Gastrocnemius medialis (tissue), 4 donors: ENCODE measurements at regions not wholly inside any gene's neighbourhood (a gene's known extent, or its start where the extent isn't known, plus 50 kb on each side); places are given as distances from the start of the nearest gene placed in this dataset.

Source experiments
- CTCF ChIP-seq, 5 experiments: fragments of 450-650 bp in 3 of 5; fragments of 200-600 bp in 2 of 5; sonication (generic) in 2 of 5; IDR thresholded peaks in 4 of 5; conservative IDR thresholded peaks in 1 of 5; 1 replicate in 4 of 5; 2 replicates in 1 of 5; pipeline ENCODE4 v1.5.1; 2016 to 2019; ENCODE audit warnings: antibody characterized with exemption in 5 of 5, mild to moderate bottlenecking in 3 of 5, moderate library complexity in 3 of 5
- POLR2A ChIP-seq, 2 donors: fragments of 450-650 bp; IDR thresholded peaks; one replicate each; pipeline ENCODE4 v1.6.1; 2017; ENCODE audit warnings: antibody characterized with exemption in 2 of 2, mild to moderate bottlenecking in 2 of 2, moderate library complexity in 2 of 2

GRCh38 chr13:39259371-39260140 lies 221.3 kb downstream of the NHLRC3 start:
- TF ChIP-seq CTCF (IDR thresholded peaks at IDR 0.05 in 4 of 5, conservative IDR thresholded peaks at IDR 0.05 in 1 of 5) (no peak), POLR2A (IDR thresholded peaks at IDR 0.05) (no peak)
